ENCODE measurements at regions not wholly inside any gene's neighbourhood (a gene's known extent, or its start where the extent isn't known, plus 50 kb on each side); places are given as distances from the start of the nearest gene placed in this dataset.

GRCh38 chr18:29647700-29648099 is 1394.8 kb downstream of the DSC3 start:
- TF ChIP-seq CTCF (IDR thresholded peaks at IDR 0.05) (no peak), POLR2A (IDR thresholded peaks at IDR 0.05) (no peak)
